Endothelial cell of umbilical vein (primary cell): ENCODE measurements at regions not wholly inside any gene's neighbourhood (a gene's known extent, or its start where the extent isn't known, plus 50 kb on each side); places are given as distances from the start of the nearest gene placed in this dataset.

Experiments used
- BruUV-seq: library from RNA; stranded (reverse); fragments of 400-500 nt; replicated peaks from 2 replicates; lab custom pipeline; 2021; lab: Mats Ljungman, UMichigan
- CTCF ChIA-PET: fragments of 300-600, 350-600 bp; sonication (Branson Sonifier 250); formaldehyde crosslinking; loops from one replicate; lab custom pipeline; 2021; ENCODE audit warnings: antibody characterized with exemption, inconsistent platforms; lab: Charles Lee
- POLR2A ChIA-PET: fragments of 300-600, 350-600 bp; sonication (Branson Sonifier 250); formaldehyde crosslinking; loops from one replicate; lab custom pipeline; 2021; ENCODE audit warnings: antibody characterized with exemption, inconsistent platforms; lab: Charles Lee
- DNase-seq: peaks from one replicate; pipeline ENCODE4 v3.0.0-alpha.2; 2011; ENCODE audit warnings: low read depth, low spot score
- FAIRE-seq: peaks from 2 replicates; lab custom pipeline; 2011; peaks lifted over from hg19 to GRCh38; lab: Jason Lieb, UNC
- H2AFZ ChIP-seq: 2 replicates; pipeline ENCODE4 v1.6.0; 2012; ENCODE audit warnings: low read depth, low read length, control low read depth, inconsistent platforms
- H3K27ac ChIP-seq: 2 replicates; pipeline ENCODE4 v1.5.1; 2011; ENCODE audit warnings: low read depth, mild to moderate bottlenecking, control low read depth, low read length, moderate library complexity; ENCODE audit not compliant: insufficient read depth
- H3K27me3 ChIP-seq, 2 experiments: 2 replicates each; pipeline versions ENCODE4 v1.6.0 to v1.6.1; 2011; ENCODE audit warnings: low read length in 2 of 2, mixed read lengths in 1 of 2; ENCODE audit not compliant: control insufficient read depth in 2 of 2, insufficient read depth in 2 of 2
- H3K36me3 ChIP-seq, 2 experiments: 2 replicates in 1 of 2; 3 replicates in 1 of 2; pipeline ENCODE4 v1.5.1; 2011; ENCODE audit warnings: low read length in 2 of 2, mild to moderate bottlenecking in 1 of 2, moderate library complexity in 1 of 2; ENCODE audit not compliant: control insufficient read depth in 2 of 2, insufficient read depth in 2 of 2; ENCODE audit errors: extremely low read depth in 1 of 2
- H3K4me1 ChIP-seq: 3 replicates; pipeline ENCODE4 v1.5.1; 2011; ENCODE audit warnings: mild to moderate bottlenecking, low read length; ENCODE audit not compliant: control insufficient read depth, insufficient read depth; ENCODE audit errors: extremely low read depth
- H3K4me2 ChIP-seq: 2 replicates; pipeline ENCODE4 v1.6.1; 2011; ENCODE audit warnings: low read length, control low read depth, mixed read lengths; ENCODE audit not compliant: insufficient read depth
- H3K4me3 ChIP-seq, 3 experiments: fragments of 200-600 bp in 1 of 3; sonication (generic), shearing (Covaris generic) in 1 of 3; replicated peaks in 1 of 3; 2 replicates each; pipeline ENCODE4 v1.5.1; 2011 to 2016; ENCODE audit warnings: control low read depth in 3 of 3, low read length in 3 of 3, mild to moderate bottlenecking in 2 of 3, inconsistent platforms in 1 of 3, low read depth in 1 of 3, moderate library complexity in 1 of 3; ENCODE audit not compliant: insufficient read depth in 1 of 3
- H3K79me2 ChIP-seq: 2 replicates; pipeline ENCODE4 v1.6.0; 2012; ENCODE audit warnings: low read length, inconsistent platforms; ENCODE audit not compliant: control insufficient read depth, insufficient read depth
- H3K9ac ChIP-seq: replicated peaks from 2 replicates; pipeline ENCODE3; 2011; ENCODE audit warnings: low read length, control low read depth; ENCODE audit not compliant: insufficient read depth; ENCODE audit errors: extremely low read depth
- H3K9me1 ChIP-seq: replicated peaks from 3 replicates; pipeline ENCODE4 v1.6.0; 2011; ENCODE audit warnings: mild to moderate bottlenecking, low read length; ENCODE audit not compliant: control insufficient read depth, insufficient read depth; ENCODE audit errors: extremely low read depth
- H3K9me3 ChIP-seq: replicated peaks from 2 replicates; pipeline ENCODE4 v1.5.1; 2012; ENCODE audit warnings: low read length, inconsistent platforms; ENCODE audit not compliant: control insufficient read depth, insufficient read depth
- H4K20me1 ChIP-seq: replicated peaks from 2 replicates; pipeline ENCODE3; 2011; ENCODE audit warnings: mild to moderate bottlenecking, low read length; ENCODE audit not compliant: control insufficient read depth, insufficient read depth; ENCODE audit errors: extremely low read depth
- EZH2 ChIP-seq: IDR thresholded peaks from 2 replicates; pipeline ENCODE4 v1.6.1; 2012; ENCODE audit warnings: borderline replicate concordance, low read depth, mild to moderate bottlenecking, moderate library complexity, low read length, inconsistent platforms; ENCODE audit not compliant: severe bottlenecking
- FOS ChIP-seq: IDR thresholded peaks from 2 replicates; pipeline ENCODE4 v1.6.1; 2011; ENCODE audit warnings: mild to moderate bottlenecking, low read length, moderate library complexity, borderline replicate concordance; ENCODE audit not compliant: insufficient read depth
- GATA2 ChIP-seq: IDR thresholded peaks from 2 replicates; pipeline ENCODE4 v1.7.0; 2011; ENCODE audit warnings: low read depth, mild to moderate bottlenecking, moderate library complexity, mixed read lengths, low read length; ENCODE audit not compliant: insufficient read length, insufficient read depth
- JUN ChIP-seq: IDR thresholded peaks from 2 replicates; pipeline ENCODE4 v1.6.1; 2011; ENCODE audit warnings: borderline replicate concordance, low read depth; ENCODE audit not compliant: insufficient read length, insufficient read depth
- MAX ChIP-seq: IDR thresholded peaks from 2 replicates; pipeline ENCODE4 v1.6.1; 2011; ENCODE audit not compliant: insufficient read depth, insufficient read length
- MYC ChIP-seq: IDR thresholded peaks from one replicate; pipeline ENCODE4 v1.6.1; 2011; ENCODE audit warnings: mild to moderate bottlenecking, low read depth, low read length
- POLR2A ChIP-seq: IDR thresholded peaks from 2 replicates; pipeline ENCODE4 v1.6.1; 2012; ENCODE audit warnings: low read depth, mild to moderate bottlenecking, control low read depth, low read length
- POLR2AphosphoS5 ChIP-seq: IDR thresholded peaks from 2 replicates; pipeline ENCODE4 v1.6.1; 2012; ENCODE audit warnings: low read depth, mild to moderate bottlenecking, control low read depth, low read length, moderate library complexity; ENCODE audit not compliant: insufficient read depth
- dilution Hi-C: fragments of 300-500 bp; cut with MboI; formaldehyde crosslinking; loops from one replicate; pipeline ENCODE4 v1.15.0; 2019; ENCODE audit warnings: low sequenced_read_pairs; ENCODE audit not compliant: extremely low pct_ligation_motif_present
- intact Hi-C: fragments of 100-400 bp; cut with micrococcal nuclease; formaldehyde crosslinking; loops from one replicate; pipeline ENCODE4 v1.10.0; 2022
- TF ChIP-seq, protein P1 (sequence below), 2 donors: IDR thresholded peaks; 1 replicate in 1 of 2; 2 replicates in 1 of 2; pipeline ENCODE4 v1.5.1; 2011; ENCODE audit warnings: low read length in 2 of 2, mild to moderate bottlenecking in 2 of 2, moderate library complexity in 2 of 2, control low read depth in 1 of 2, inconsistent platforms in 1 of 2, low read depth in 1 of 2; ENCODE audit not compliant: insufficient read depth in 1 of 2; ENCODE audit errors: extremely low read depth in 1 of 2

DNA sequence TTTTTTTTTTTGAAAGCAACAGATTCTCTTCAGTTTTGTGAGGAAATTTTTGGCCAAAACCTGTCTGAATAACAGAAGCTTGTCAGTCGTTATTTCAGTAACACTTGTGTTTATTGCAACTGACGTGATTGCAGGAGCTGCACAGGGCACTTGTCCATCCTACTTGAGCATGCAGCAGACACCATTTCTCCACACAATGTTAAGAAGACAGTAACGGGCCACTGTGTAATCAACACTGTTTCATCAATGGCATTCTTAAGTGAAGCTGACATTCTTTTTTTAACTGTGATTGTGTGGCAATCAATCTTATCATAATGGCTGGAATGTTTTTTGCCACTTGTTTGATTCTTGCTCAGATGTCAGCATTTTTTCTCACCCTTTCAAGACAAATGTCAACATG is 50.1 kb upstream of the PIEZO2 start:
- CTCF ChIA-PET = no interaction called here
- H3K9ac ChIP-seq = no peak overlapping the region
- no peaks in the 10 kb centered on the region for H3K9me3 ChIP-seq
- no peak overlapping the region for H3K4me2 ChIP-seq
- H3K27me3 ChIP-seq = no peaks in the 10 kb centered on the region
- no peaks in the 10 kb centered on the region for H3K36me3 ChIP-seq
- BruUV-seq = no TSS peak
- no peaks in the 10 kb centered on the region for H3K79me2 ChIP-seq
- POLR2A ChIA-PET = no interaction called here
- no peak for FAIRE-seq
- no peak for TF ChIP-seq MAX
- TF ChIP-seq GATA2 = no peak
- TF ChIP-seq JUN = no peak
- TF ChIP-seq, protein P1, sequence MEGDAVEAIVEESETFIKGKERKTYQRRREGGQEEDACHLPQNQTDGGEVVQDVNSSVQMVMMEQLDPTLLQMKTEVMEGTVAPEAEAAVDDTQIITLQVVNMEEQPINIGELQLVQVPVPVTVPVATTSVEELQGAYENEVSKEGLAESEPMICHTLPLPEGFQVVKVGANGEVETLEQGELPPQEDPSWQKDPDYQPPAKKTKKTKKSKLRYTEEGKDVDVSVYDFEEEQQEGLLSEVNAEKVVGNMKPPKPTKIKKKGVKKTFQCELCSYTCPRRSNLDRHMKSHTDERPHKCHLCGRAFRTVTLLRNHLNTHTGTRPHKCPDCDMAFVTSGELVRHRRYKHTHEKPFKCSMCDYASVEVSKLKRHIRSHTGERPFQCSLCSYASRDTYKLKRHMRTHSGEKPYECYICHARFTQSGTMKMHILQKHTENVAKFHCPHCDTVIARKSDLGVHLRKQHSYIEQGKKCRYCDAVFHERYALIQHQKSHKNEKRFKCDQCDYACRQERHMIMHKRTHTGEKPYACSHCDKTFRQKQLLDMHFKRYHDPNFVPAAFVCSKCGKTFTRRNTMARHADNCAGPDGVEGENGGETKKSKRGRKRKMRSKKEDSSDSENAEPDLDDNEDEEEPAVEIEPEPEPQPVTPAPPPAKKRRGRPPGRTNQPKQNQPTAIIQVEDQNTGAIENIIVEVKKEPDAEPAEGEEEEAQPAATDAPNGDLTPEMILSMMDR (IDR thresholded peaks at IDR 0.05; ENCODE audit: extremely low read depth in 1 of 2, insufficient read depth in 1 of 2, low read depth in 1 of 2, low read length in 2 of 2) = no peak
- no peak for TF ChIP-seq POLR2A
- no peak for TF ChIP-seq EZH2
- no peak for TF ChIP-seq MYC
- TF ChIP-seq POLR2AphosphoS5 = no peak
- TF ChIP-seq FOS = no peak
- no peak for DNase-seq
- no peaks in the 10 kb centered on the region for H4K20me1 ChIP-seq
- dilution Hi-C loops = no loop called here
- H3K27ac ChIP-seq = no peak overlapping the region
- no peak overlapping the region for H3K4me3 ChIP-seq
- no peaks in the 10 kb centered on the region for H3K4me1 ChIP-seq
- intact Hi-C loops = no loop called here
- no peaks in the 10 kb centered on the region for H3K9me1 ChIP-seq
- H2AFZ ChIP-seq = no peak overlapping the region
